Urinary bladder (tissue), 3 donors: ENCODE measurements at regions not wholly inside any gene's neighbourhood (a gene's known extent, or its start where the extent isn't known, plus 50 kb on each side); places are given as distances from the start of the nearest gene placed in this dataset.

Source experiments
- DNase-seq: peaks from one replicate; pipeline ENCODE4 v3.0.0-alpha.2; 2015; ENCODE audit errors: extremely low spot score
- H3K27ac ChIP-seq: one replicate; pipeline ENCODE4 v1.5.1; 2013; ENCODE audit warnings: low read depth, mild to moderate bottlenecking, moderate library complexity
- H3K36me3 ChIP-seq: one replicate; pipeline ENCODE4 v1.6.1; 2013; ENCODE audit warnings: mild to moderate bottlenecking, moderate library complexity; ENCODE audit not compliant: insufficient read depth
- H3K4me1 ChIP-seq: one replicate; pipeline ENCODE4 v1.6.1; 2013; ENCODE audit warnings: mild to moderate bottlenecking, moderate library complexity; ENCODE audit not compliant: insufficient read depth
- H3K4me3 ChIP-seq: one replicate; pipeline ENCODE4 v1.5.1; 2013; ENCODE audit warnings: low read depth, low read length
- WGBS: extraction: QIAGEN DNeasy Blood & Tissue Kit; methylation state at CpG from one replicate; pipeline ENCODE4 v1.1.7; 2013; 5-methylcytosine and 5-hydroxymethylcytosine counted together
- donor health status: healthy with polysubstance abuse.
- donor health status: healthy.

GRCh38 chr7:121560267-121560990 is 164.3 kb upstream of the FAM3C start:
- H3K4me1 ChIP-seq: no peaks in the 10 kb centered on the region
- DNase-seq: no peak
- no peaks in the 10 kb centered on the region for H3K36me3 ChIP-seq
- H3K4me3 ChIP-seq: no peak overlapping the region
- no peak overlapping the region for H3K27ac ChIP-seq
- 85% methylated on average over 3 of the region's 3 CpGs for WGBS

- DNase-seq: no peak
- WGBS: 58% methylated on average over 2 of the region's 2 CpGs
- no peak overlapping the region for H3K4me3 ChIP-seq
- no peak overlapping the region for H3K27ac ChIP-seq
- H3K4me1 ChIP-seq: no peaks in the 10 kb centered on the region
- no peaks in the 10 kb centered on the region for H3K36me3 ChIP-seq
Observed at GRCh38 chr7:121558288-121558687, 162.2 kb upstream of the FAM3C start.

DNA sequence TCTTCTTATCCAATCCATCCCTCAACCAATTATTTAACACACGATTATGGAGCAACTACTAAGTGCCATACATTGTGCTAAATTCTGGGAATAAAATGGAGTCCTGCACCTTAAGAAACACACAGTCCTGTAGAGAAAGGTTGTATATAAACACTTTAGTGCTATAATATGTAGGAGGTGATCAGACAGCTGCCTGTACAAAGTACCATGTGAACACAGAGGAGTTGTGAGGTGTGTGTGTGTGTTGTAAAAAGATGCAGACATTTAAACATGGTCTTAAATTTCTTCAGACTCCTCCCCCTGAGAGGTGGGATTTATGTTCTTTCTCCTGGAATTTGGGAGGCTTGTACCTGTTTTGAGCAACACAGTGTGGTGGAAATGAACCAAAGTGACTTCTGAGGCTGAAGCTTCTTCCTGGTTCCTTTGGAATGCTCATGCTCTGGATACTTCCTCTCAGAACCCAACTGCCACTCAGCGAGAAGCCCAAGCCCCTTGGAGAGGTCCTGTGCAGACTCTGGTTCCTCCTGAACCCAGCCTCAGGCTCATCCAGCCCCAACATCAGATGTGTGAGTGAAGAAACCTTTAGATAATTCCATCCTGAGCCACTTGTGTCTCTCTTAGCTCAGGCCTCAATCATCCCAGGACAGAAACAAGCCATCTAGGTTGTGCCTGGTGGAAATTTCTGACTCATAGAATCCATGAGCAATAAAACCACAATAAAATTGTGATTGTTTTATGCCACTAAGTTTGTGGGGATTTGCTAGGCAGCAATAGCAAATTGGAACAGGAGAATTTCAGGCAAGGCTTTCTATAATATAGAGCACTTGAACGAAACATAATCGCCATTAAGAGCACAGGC is 161.2 kb upstream of the FAM3C start:
- Histone ChIP-seq H3K36me3 (no peaks in the 10 kb centered on the region), H3K4me3 (no peak overlapping the region), H3K27ac (no peak overlapping the region), H3K4me1 (no peaks in the 10 kb centered on the region)
- 94% methylated on average over 4 of the region's 4 CpGs for WGBS
- DNase-seq: no peak

DNA sequence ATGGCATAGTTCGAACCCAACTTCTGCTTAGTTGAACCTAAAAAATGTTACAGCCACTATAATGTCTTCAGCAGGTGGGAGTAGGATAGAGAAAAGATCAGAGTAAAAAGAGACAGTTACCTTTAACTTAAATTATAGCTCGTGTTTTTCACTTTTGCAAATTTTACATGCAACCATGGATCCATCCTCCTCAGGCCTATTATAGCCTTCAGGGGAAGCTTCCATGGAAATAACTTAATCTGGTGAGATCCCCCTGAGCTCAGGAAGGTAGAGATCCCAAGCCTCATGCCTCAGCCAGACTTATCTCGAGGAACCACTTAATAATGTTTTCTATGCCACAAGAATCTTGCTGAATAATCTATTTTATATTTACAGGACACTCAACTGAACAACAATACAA is 159.4 kb upstream of the FAM3C start:
- DNase-seq: no peak
- WGBS: 81% methylated on average over 3 of the region's 3 CpGs

GRCh38 chr7:121547544-121548092 is 151.5 kb upstream of the FAM3C start:
- Histone ChIP-seq H3K4me1 (no peaks in the 10 kb centered on the region), H3K36me3 (no peaks in the 10 kb centered on the region), H3K27ac (no peak overlapping the region), H3K4me3 (no peak overlapping the region)
- peak; percentile 23 for DNase-seq
- WGBS: 0% methylated on average over 3 of the region's 3 CpGs

More for the DNA sequence above, 159.4 kb upstream of the FAM3C start:
- Histone ChIP-seq H3K4me1 (no peaks in the 10 kb centered on the region), H3K36me3 (no peaks in the 10 kb centered on the region), H3K4me3 (no peak overlapping the region), H3K27ac (no peak overlapping the region)

DNA sequence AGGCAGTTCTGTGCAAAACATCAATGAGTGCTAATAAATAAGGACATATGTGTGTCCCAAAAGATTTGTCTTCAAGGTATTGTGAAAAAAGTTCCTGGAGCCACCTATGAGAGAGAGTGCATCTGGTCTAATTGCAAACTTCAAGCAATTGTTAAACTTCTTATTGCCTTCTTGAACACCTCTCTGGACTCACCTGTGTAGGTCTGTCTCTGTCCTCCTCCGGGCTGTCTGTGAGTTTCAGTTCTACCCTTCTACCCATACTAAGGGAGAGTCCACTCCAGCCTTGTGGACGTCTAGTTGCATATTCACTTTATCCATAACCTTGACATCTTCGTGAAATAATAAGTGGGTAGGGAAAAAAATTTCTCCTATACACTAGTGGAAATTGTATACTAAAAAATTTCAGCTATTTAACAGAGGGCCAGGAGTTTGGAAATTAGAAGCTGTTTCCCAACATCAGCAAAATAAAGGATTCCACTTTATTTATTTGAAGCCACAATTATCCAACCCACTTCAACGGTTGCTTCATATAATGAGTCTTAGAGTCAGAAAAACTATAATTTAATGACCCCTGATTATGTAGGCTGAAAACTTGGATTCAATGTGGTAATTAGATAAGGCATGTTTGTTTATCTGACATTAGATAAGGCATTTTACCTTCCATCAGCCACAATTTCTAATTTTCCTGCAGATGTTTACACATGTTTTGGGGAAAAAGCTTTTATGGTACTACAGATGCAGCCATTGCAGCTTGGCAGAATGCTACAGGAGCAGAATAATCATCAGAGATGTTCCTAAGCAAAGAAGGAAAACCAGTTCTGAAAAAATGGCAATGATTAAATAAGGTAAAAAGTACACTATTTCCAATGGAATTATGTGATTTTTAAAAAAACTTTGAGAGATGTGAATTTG is 150.8 kb upstream of the FAM3C start:
- 67% methylated on average over 4 of the region's 4 CpGs for WGBS
- Histone ChIP-seq H3K4me1 (no peaks in the 10 kb centered on the region), H3K27ac (no peak overlapping the region), H3K4me3 (no peak overlapping the region), H3K36me3 (no peaks in the 10 kb centered on the region)
- peak; percentile 5 for DNase-seq

- no peak overlapping the region for H3K27ac ChIP-seq
- no peak overlapping the region for H3K4me3 ChIP-seq
- DNase-seq: no peak
- 70% methylated on average over 2 of the region's 2 CpGs for WGBS
- no peaks in the 10 kb centered on the region for H3K36me3 ChIP-seq
- H3K4me1 ChIP-seq: no peaks in the 10 kb centered on the region
Observed at GRCh38 chr7:121545418-121545817, 149.3 kb upstream of the FAM3C start.

DNA sequence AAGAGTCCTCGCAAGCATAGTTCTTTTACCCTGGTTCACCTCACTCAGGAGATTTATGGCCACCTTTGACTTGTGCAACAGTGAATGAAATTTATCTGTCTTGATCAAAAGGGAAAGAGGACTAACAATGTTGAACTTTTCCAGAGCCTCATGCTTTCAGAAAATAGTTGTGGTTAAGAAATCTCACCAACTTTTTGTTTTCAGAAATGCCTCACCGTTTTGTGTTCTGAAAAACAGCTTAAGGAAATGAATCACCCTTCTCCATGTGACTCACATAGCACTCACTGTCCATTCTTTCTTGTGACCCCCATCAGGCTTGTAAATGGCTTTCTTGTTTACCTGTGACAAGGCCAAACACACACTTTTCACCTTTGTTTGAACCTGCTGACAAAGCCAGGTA is 148.6 kb upstream of the FAM3C start:
- 64% methylated on average over 2 of the region's 2 CpGs for WGBS
- DNase-seq: no peak

DNA sequence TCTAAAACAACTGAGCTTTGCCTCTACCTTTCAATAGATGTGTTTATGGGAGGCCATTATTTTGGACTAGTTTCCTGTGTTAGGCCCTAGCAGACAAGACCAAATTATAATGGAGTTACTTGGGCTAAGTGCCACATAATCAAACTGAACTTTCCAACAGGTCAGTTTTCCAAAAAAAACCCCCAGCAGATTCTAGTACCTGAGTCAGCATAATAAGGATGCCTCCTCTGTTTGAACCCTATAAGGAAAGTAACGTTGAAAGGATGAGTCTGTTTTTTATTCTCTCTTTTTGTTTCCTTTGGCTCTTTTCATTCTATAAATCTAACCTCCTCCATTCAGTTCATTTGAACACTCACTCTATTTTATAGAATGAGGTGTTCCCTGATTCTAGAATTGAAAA is 148.1 kb upstream of the FAM3C start:
- H3K36me3 ChIP-seq: no peaks in the 10 kb centered on the region
- H3K4me1 ChIP-seq: no peaks in the 10 kb centered on the region
- no peak for DNase-seq
- no peak overlapping the region for H3K27ac ChIP-seq
- no peak overlapping the region for H3K4me3 ChIP-seq
- 78% methylated on average over 1 of the region's 1 CpG for WGBS

More for the DNA sequence above, 148.6 kb upstream of the FAM3C start:
- Histone ChIP-seq H3K36me3 (no peaks in the 10 kb centered on the region), H3K27ac (no peak overlapping the region), H3K4me3 (no peak overlapping the region), H3K4me1 (no peaks in the 10 kb centered on the region)

GRCh38 chr7:121541457-121541856 is 145.3 kb upstream of the FAM3C start:
- DNase-seq: no peak
- Histone ChIP-seq H3K4me3 (no peak overlapping the region), H3K27ac (no peak overlapping the region), H3K4me1 (no peaks in the 10 kb centered on the region), H3K36me3 (no peaks in the 10 kb centered on the region)
- 93% methylated on average over 1 of the region's 1 CpG for WGBS

DNA sequence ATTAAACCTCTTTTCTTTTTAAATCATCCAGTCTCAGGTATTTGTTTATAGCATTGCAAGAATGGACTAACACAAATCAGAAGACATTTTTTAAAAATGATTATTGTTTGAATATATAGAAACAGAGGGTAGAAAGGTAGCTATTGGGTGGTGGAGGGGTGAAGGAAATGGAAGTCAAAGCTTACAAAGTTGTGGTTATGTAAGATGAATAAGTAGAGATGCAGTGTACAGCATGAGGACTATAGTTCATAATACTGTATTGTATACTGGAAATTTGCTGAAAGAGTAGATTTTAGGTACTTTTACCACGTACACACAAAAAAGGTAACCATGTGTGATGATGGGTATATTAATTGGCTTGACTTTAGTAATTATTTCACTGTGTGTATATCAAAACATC is 144.0 kb upstream of the FAM3C start:
- no peaks in the 10 kb centered on the region for H3K4me1 ChIP-seq
- no peak overlapping the region for H3K4me3 ChIP-seq
- WGBS: 97% methylated on average over 1 of the region's 1 CpG
- no peak for DNase-seq
- no peaks in the 10 kb centered on the region for H3K36me3 ChIP-seq
- no peak overlapping the region for H3K27ac ChIP-seq

- WGBS: 13% methylated on average over 1 of the region's 1 CpG
Observed at GRCh38 chr7:121537031-121537430, 140.9 kb upstream of the FAM3C start.

More at GRCh38 chr7:121537031-121537430, 140.9 kb upstream of the FAM3C start:
- H3K36me3 ChIP-seq: no peaks in the 10 kb centered on the region
- no peak for DNase-seq
- no peak overlapping the region for H3K4me3 ChIP-seq
- no peak overlapping the region for H3K27ac ChIP-seq
- H3K4me1 ChIP-seq: no peaks in the 10 kb centered on the region
